GM12878 (cell line): ENCODE measurements at regions not wholly inside any gene's neighbourhood (a gene's known extent, or its start where the extent isn't known, plus 50 kb on each side); places are given as distances from the start of the nearest gene placed in this dataset.

Source experiments
- ATAC-seq: fragments of 200-7000 bp; cut with Tn5 transposase; 3 replicates; pipeline ENCODE4 v1.9.1; 2020; ENCODE audit warnings: mild to moderate bottlenecking, moderate library complexity
- BruUV-seq: library from RNA; stranded (reverse); fragments of 400-500 nt; replicated peaks from 2 replicates; lab custom pipeline; 2021; lab: Mats Ljungman, UMichigan
- CTCF ChIA-PET: fragments of 300-600 bp; sonication (Branson Sonifier 250); formaldehyde crosslinking; extraction: SDS; loops from one replicate; lab custom pipeline; 2021; ENCODE audit warnings: inconsistent platforms; lab: Yijun Ruan, JAX
- POLR2A ChIA-PET: fragments of 350-600 bp; formaldehyde crosslinking; extraction: SDS; loops from one replicate; lab custom pipeline; 2021; ENCODE audit warnings: inconsistent platforms; lab: Charles Lee
- RAD21 ChIA-PET: fragments of 300-600 bp; sonication (Branson Sonifier 250); formaldehyde crosslinking; loops from one replicate; lab custom pipeline; 2023; ENCODE audit warnings: antibody characterized with exemption; ENCODE audit not compliant: unreplicated experiment; lab: Charles Lee
- SMC1A ChIA-PET: fragments of 300-600 bp; sonication (Branson Sonifier 250); formaldehyde crosslinking; loops from one replicate; lab custom pipeline; 2023; ENCODE audit not compliant: unreplicated experiment, uncharacterized antibody; lab: Charles Lee
- DNase-seq: peaks from one replicate; pipeline ENCODE4 v3.0.0-alpha.2; 2011; ENCODE audit warnings: low read depth, low spot score
- FAIRE-seq: peaks from 3 replicates; lab custom pipeline; 2011; peaks lifted over from hg19 to GRCh38; lab: Jason Lieb, UNC
- H2AFZ ChIP-seq: 2 replicates; pipeline ENCODE4 v1.6.0; 2011; ENCODE audit warnings: low read depth, low read length, control low read depth; ENCODE audit not compliant: control insufficient read depth
- H3K27ac ChIP-seq: 2 replicates; pipeline ENCODE4 v1.5.1; 2011; ENCODE audit warnings: control low read depth; ENCODE audit not compliant: control insufficient read depth, insufficient read depth
- H3K27me3 ChIP-seq, 2 experiments: replicated peaks in 1 of 2; 2 replicates each; pipeline versions ENCODE4 v1.6.0 to v1.6.1; 2011; ENCODE audit warnings: low read length in 1 of 2; ENCODE audit not compliant: control insufficient read depth in 2 of 2, insufficient read depth in 2 of 2
- H3K36me3 ChIP-seq, 2 experiments: 2 replicates each; pipeline ENCODE4 v1.5.1; 2011; ENCODE audit warnings: low read length in 1 of 2; ENCODE audit not compliant: control insufficient read depth in 2 of 2, insufficient read depth in 2 of 2
- H3K4me1 ChIP-seq: 2 replicates; pipeline ENCODE4 v1.6.1; 2011; ENCODE audit warnings: mild to moderate bottlenecking, low read length, moderate library complexity, mixed read lengths; ENCODE audit not compliant: control insufficient read depth, insufficient read depth
- H3K4me2 ChIP-seq: 2 replicates; pipeline ENCODE4 v1.6.0; 2011; ENCODE audit warnings: control low read depth; ENCODE audit not compliant: control insufficient read depth, insufficient read depth
- H3K4me3 ChIP-seq: fragments of 200-600 bp; sonication (generic); 2 replicates; pipeline ENCODE4 v1.5.1; 2016
- H3K79me2 ChIP-seq: 2 replicates; pipeline ENCODE4 v1.6.0; 2011; ENCODE audit warnings: low read length; ENCODE audit not compliant: control insufficient read depth, insufficient read depth
- H3K9ac ChIP-seq: 2 replicates; pipeline ENCODE4 v1.8.0; 2011; ENCODE audit warnings: low read length, control low read depth, mixed read lengths; ENCODE audit not compliant: control insufficient read depth, insufficient read depth
- H3K9me3 ChIP-seq: replicated peaks from 3 replicates; pipeline ENCODE4 v1.5.1; 2011; ENCODE audit warnings: mild to moderate bottlenecking, low read length; ENCODE audit not compliant: control insufficient read depth, insufficient read depth
- H4K20me1 ChIP-seq: 2 replicates; pipeline ENCODE4 v1.6.0; 2011; ENCODE audit not compliant: control insufficient read depth, insufficient read depth
- ESRRA ChIP-seq: IDR thresholded peaks from 2 replicates; pipeline ENCODE4 v1.6.1; 2012; ENCODE audit warnings: mild to moderate bottlenecking, low read length, improper control_type of control experiment
- MTA2 ChIP-seq: fragments of 450-650 bp; IDR thresholded peaks from 2 replicates; pipeline ENCODE4 v1.6.1; 2016; ENCODE audit warnings: low read depth, mild to moderate bottlenecking, moderate library complexity
- STAT3 ChIP-seq: IDR thresholded peaks from 2 replicates; pipeline ENCODE4 v1.6.1; 2011; ENCODE audit warnings: low read depth, low read length, improper control_type of control experiment
- SUZ12 ChIP-seq: fragments of 200-600 bp; sonication (generic); IDR thresholded peaks from one replicate; pipeline ENCODE4 v1.6.1; 2018; ENCODE audit warnings: antibody characterized with exemption, mild to moderate bottlenecking; ENCODE audit not compliant: unreplicated experiment
- YY1 ChIP-seq: IDR thresholded peaks from 2 replicates; pipeline ENCODE4 v1.6.1; 2011; ENCODE audit warnings: low read depth, mild to moderate bottlenecking, low read length
- WGBS: methylation state at CpG from one replicate; pipeline ENCODE4 v1.1.6; 2016; ENCODE audit warnings: low lambda C conversion rate; ENCODE audit not compliant: insufficient replicate concordance, insufficient coverage; ENCODE audit errors: missing lambda C conversion rate; 5-methylcytosine and 5-hydroxymethylcytosine counted together
- in situ Hi-C: fragments of 300-500 bp; cut with MboI; formaldehyde crosslinking; loops from 9 replicates; pipeline ENCODE4 v1.14.3; 2018; ENCODE audit warnings: mixed read lengths
- intact Hi-C: fragments of 100-400 bp; cut with micrococcal nuclease; formaldehyde crosslinking; loops from one replicate; pipeline ENCODE4 v1.14.2; 2022; ENCODE audit not compliant: unreplicated experiment
- TF ChIP-seq, protein P1 (sequence below): fragments of 150-350 bp; IDR thresholded peaks from 2 replicates; pipeline ENCODE4 v1.6.1; 2016; ENCODE audit warnings: low read depth, low read length

DNA sequence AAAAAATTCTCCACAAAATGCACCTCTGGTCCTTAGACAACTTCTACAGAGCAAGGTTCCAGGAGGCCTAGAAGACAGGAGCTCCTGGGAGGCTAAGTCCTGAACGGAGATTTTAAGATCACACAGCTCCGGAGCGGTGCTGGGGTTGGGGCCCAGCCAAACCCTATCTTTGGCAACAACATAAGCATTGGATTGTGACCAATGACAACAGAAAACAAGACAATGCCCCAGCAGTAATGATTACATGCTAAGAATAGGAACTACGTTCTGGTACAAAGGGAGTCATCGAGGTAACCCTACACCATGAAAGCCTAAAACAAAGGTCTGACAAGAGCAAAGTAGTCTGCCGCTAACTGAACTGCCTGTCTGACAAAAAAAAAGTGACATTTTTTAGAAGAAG lies 171.2 kb downstream of the CMPK2 start:
- intact Hi-C loops (no loop called here), in situ Hi-C loops (no loop called here)
- DNase-seq (no peak), FAIRE-seq (no peak), ATAC-seq (no peak)
- no peak for TF ChIP-seq STAT3
- TF ChIP-seq ESRRA: no peak
- TF ChIP-seq SUZ12: no peak
- TF ChIP-seq YY1: no peak
- TF ChIP-seq, protein P1, sequence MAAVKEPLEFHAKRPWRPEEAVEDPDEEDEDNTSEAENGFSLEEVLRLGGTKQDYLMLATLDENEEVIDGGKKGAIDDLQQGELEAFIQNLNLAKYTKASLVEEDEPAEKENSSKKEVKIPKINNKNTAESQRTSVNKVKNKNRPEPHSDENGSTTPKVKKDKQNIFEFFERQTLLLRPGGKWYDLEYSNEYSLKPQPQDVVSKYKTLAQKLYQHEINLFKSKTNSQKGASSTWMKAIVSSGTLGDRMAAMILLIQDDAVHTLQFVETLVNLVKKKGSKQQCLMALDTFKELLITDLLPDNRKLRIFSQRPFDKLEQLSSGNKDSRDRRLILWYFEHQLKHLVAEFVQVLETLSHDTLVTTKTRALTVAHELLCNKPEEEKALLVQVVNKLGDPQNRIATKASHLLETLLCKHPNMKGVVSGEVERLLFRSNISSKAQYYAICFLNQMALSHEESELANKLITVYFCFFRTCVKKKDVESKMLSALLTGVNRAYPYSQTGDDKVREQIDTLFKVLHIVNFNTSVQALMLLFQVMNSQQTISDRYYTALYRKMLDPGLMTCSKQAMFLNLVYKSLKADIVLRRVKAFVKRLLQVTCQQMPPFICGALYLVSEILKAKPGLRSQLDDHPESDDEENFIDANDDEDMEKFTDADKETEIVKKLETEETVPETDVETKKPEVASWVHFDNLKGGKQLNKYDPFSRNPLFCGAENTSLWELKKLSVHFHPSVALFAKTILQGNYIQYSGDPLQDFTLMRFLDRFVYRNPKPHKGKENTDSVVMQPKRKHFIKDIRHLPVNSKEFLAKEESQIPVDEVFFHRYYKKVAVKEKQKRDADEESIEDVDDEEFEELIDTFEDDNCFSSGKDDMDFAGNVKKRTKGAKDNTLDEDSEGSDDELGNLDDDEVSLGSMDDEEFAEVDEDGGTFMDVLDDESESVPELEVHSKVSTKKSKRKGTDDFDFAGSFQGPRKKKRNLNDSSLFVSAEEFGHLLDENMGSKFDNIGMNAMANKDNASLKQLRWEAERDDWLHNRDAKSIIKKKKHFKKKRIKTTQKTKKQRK: no peak
- TF ChIP-seq MTA2: no peak
- Histone ChIP-seq H3K4me2 (no peak overlapping the region), H3K9me3 (no peaks in the 10 kb centered on the region), H3K9ac (no peak overlapping the region), H3K79me2 (no peaks in the 10 kb centered on the region), H3K36me3 (no peaks in the 10 kb centered on the region), H2AFZ (no peak overlapping the region), H3K27ac (no peak overlapping the region), H3K27me3 (no peaks in the 10 kb centered on the region), H3K4me3 (no peak overlapping the region), H4K20me1 (no peaks in the 10 kb centered on the region), H3K4me1 (no peaks in the 10 kb centered on the region)
- ChIA-PET SMC1A (no interaction called here), RAD21 (no interaction called here), POLR2A (no interaction called here), CTCF (no interaction called here)
- 35% methylated on average over 6 of the region's 6 CpGs for WGBS
- BruUV-seq: no TSS peak
